ENCODE measurements at regions not wholly inside any gene's neighbourhood (a gene's known extent, or its start where the extent isn't known, plus 50 kb on each side); places are given as distances from the start of the nearest gene placed in this dataset.
A peak's percentile ranks its signal among the peaks of the same experiment; 100 is the strongest.

GRCh38 chr4:115331241-115331640 lies 217.8 kb upstream of the NDST4 start:
- no peak for DNase-seq (ENCODE audit: low spot score)

GRCh38 chr4:115325836-115326235 lies 212.4 kb upstream of the NDST4 start:
- DNase-seq (ENCODE audit: low spot score): no peak

DNA sequence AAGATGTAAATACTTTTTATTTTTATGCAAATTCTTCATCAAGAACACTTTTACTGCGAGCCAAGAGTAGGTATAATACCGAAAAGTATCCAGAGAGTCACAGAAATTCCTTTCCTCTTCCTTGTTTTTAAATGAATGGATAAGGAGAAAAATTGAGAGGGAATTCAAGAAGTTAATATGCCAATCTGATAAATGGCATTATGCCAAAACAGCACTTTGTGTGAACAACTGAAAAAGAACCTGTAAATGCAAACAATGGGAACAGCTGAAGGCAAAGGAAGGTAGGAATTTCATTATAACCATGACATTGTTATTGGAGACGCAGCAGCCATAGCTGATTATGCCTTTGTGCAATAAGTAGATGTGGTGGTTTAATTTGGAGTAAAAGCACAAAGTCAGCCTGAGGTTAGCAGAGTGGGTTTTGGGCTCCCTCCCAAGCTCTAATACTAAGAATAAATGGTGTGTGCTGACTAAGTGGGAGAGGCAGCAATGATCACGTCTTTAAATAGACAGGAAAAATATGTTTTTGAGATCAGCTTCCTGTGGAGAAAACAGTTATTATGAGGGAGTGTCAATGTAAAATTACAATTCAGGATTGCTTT lies 209.8 kb upstream of the NDST4 start:
- no peak for DNase-seq (ENCODE audit: low spot score)

GRCh38 chr4:115315182-115315581 lies 201.8 kb upstream of the NDST4 start:
- no peak for DNase-seq (ENCODE audit: low spot score)

GRCh38 chr4:115310641-115311040 lies 197.2 kb upstream of the NDST4 start:
- DNase-seq (ENCODE audit: low spot score): no peak

GRCh38 chr4:115294717-115295116 lies 181.3 kb upstream of the NDST4 start:
- DNase-seq (ENCODE audit: low spot score): no peak

DNA sequence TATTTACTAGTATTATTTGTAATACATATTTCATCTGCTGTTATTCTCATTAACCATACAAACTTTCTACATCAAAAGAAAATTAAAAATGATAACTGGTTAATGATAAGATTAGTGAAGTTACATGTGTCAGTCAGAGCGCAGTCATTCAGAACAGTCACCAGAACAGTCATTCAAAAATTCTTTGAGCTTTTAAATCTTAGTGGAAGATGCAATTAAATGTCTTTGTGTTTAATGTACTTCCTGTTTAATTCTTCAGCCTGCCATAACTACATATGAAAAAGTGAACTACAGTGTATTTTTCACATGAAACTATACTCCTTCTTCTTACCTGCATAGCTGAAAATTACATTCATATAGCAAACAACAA lies 179.7 kb upstream of the NDST4 start:
- DNase-seq (ENCODE audit: low spot score): no peak

DNA sequence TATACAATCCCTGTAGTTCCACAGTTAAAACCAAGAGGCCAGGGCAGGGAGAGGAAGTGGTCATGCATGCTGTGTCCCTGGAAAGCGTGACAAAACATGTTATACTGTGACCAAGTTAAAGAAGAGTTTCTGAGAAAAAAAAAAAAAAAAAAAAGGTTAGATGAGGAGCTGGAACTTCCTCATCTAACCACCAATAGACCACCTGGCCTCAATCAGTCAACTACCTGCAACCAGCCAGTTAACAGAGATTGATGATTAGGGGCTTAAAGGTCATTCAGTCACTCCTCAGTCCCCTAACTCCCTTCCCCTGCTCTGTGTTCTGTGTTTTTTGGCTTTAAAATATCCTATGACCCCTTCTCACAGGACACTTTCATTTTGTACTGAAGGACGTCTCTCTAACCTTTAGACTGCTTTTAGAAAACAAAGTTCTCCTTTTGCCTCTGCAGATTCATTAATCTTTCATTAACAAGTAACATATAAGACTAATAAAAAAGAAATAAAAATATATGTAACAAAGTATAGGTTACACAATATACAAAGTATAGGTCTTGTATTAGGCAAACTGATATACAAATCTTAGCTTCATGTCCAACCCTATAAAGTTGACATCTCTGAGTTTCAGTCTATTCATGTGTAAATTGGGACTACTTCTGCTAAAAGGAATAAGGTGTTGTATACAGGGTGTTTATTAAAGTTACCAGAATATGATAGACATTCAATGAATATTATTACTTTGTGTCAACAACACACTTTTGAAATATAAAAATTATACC lies 179.1 kb upstream of the NDST4 start:
- no peak for DNase-seq (ENCODE audit: low spot score)

DNA sequence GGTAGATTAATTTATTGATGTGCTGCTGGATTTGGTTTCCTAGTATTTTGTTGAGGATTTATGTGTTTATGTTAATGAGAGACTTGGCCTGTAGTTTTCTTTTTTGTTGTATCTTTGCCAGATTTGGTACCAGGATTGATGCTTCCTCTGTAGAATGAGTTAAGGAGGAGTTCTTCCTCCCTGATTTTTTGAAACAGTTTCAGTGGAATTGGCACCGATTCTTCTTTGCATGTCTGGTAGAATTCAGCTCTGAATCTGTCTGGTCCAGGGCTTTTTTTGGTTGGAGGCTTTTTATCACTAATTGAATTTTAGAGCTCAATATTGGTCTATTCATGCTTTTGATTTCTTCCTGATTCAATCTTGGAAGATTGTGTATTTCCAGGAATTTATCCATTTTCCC lies 174.0 kb upstream of the NDST4 start:
- no peak for DNase-seq (ENCODE audit: low spot score)

GRCh38 chr4:115279330-115279729 lies 165.9 kb upstream of the NDST4 start:
- no peak for DNase-seq (ENCODE audit: low spot score)

GRCh38 chr4:115278830-115279229 lies 165.4 kb upstream of the NDST4 start:
- no peak for DNase-seq (ENCODE audit: low spot score)

DNA sequence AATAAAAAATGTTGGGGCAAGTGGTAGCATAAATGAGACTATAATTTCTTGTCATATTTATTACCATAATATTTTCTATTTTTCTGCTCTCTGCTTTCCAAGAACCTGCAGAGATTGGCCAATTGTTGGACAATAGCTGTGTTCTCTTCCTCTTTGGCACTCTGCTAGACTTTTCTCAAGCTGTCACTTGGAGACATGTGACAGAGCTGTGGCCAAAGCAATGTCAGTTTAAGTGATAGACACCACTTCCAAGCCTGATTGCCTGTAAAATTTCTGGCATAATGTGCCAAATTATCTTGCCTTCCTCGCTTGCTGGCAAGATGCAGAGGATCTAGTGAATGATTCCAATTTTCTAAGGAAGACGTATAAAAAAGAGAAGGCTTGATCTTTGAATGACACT lies 162.2 kb upstream of the NDST4 start:
- no peak for DNase-seq (ENCODE audit: low spot score)

DNA sequence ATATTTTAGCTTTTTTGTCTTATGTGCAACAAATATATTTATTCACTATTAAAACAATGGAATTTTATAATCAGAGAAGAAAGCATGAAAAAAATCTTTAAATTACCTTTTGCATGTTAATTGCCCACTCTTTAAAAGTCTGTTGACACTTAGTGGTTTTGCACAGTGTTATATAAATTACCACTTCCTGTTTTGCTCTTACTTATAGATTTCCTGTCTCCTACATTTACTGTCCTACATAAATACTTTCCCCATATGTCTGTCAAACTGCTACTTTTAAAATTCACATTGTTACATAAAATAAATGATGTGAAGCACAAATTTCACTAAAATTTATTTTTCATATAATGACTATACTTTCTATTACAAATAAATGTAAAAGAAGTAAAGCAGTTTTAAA lies 161.1 kb upstream of the NDST4 start:
- peak; percentile 15 for DNase-seq (ENCODE audit: low spot score)

DNA sequence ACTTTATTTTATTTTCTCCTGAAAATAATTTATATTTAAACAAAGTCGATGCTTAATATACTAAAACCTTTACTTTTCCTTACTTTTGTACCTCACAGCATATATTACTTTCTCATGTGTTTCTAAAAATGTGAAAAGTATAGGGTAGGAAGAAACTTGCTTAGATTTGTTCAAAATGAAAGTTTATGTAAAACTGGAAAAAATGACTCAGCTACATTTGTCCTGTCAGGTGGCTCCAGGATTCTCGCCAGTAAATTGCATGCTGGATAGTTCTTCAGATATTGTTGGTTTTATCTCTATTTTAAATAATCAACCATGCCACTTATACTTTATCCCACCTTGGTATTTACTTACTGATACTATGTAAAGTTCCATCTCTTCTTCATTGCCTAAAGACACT lies 159.2 kb upstream of the NDST4 start:
- DNase-seq (ENCODE audit: low spot score): peak; percentile 34

DNA sequence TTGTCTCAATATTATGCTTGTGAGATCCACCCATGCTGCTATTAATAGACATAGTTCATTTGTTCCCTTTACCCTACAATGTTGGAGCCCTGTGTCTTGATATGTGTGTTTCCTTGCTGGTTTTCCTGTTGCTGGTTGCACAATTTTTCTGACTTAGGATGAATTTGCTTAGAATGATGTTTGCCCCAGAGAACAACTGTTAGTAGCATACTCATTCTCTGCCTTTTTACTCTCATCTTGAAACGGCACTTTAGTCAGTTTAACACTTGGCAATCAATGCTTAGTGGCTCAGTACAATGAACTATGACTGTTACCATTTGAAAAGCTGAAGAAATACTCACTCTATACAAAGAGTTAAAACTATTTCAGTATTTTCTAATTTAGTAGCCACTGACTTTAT lies 158.8 kb upstream of the NDST4 start:
- DNase-seq (ENCODE audit: low spot score): peak; percentile 69

DNA sequence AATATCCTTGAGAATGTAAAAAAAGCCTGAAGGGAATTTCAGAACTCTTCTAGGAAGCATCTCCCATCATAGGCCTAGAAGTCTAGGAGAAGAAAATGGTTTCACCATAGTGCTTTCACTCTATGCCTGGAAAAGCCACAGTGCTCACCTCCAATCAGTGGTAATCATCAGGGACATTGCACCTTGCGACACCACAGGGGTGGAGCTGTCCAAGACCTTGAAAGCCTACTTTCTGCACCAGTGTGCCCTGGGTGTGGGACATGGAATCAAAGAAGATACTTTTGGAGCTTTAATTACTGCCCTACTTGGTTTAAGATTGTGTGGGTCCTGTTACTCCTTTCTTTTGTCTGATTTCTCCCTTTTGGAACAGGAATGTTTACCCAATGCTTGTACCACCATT lies 146.8 kb upstream of the NDST4 start:
- no peak for DNase-seq (ENCODE audit: low spot score)

- no peak for DNase-seq (ENCODE audit: low spot score)
These were observed 146.2 kb upstream of the NDST4 start for GRCh38 chr4:115259642-115260041.

- DNase-seq (ENCODE audit: low spot score): no peak
These were observed 136.4 kb upstream of the NDST4 start for GRCh38 chr4:115249808-115250207.

- peak; percentile 19 for DNase-seq (ENCODE audit: low spot score)
These were observed 121.1 kb upstream of the NDST4 start for GRCh38 chr4:115234405-115235093.

DNA sequence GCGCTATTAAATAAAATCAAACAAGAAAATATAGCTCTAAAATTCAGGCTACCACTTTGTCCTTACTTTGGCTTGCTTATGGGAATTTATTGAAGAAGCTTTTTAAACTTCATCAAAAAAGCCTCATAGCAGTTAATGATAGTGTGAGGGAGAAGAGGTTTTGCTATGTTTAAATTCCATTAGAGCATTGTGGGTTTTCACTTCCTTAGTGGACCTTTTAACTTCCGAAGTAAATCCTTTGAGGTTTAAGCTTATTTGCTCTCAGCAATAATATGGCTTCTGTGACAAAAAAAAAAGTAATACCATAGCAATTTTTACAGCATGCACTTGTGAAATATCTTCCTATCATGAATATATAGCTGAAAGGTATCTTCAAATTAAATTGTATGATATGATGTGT lies 120.2 kb upstream of the NDST4 start:
- no peak for DNase-seq (ENCODE audit: low spot score)

DNA sequence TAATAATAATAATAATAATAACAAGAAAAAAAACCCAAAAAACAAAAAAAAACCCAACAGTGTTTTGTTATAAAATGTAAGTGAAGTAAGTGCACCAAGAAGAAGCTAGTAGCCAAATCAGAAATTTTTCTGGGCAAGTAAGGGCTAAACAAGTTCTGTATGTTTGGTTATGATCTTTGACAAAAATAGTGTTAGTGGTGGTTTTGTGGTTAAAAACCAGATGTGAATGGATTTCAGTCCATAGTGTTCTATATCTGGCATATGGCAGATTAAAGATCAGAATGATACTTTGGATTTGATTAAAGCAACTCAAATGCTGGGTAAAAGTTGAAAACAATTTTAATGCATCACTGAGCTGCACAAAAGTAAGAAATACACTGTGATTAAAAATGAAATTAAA lies 116.5 kb upstream of the NDST4 start:
- DNase-seq (ENCODE audit: low spot score): no peak

GRCh38 chr4:115228851-115229250 lies 115.4 kb upstream of the NDST4 start:
- no peak for DNase-seq (ENCODE audit: low spot score)

DNA sequence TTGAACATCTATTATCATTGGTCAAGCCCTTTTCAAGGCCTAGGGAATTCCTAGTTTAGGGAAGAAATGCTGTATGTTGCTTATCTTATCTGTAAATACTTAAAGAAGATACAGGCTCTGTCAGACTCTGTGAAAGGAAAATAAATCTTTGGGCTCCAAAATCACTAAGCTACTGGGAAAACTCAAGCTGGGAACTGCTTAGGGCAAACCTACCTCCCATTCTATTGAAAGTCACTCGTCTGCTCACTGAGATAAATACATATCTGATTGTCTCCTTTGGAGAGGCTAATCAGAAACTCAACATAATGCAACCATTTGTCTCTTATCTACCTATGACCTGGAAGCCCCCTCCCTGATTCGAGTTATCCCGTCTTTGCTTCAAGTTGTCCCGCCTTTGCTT lies 108.6 kb upstream of the NDST4 start:
- DNase-seq (ENCODE audit: low spot score): no peak

GRCh38 chr4:115219862-115220261 lies 106.4 kb upstream of the NDST4 start:
- DNase-seq (ENCODE audit: low spot score): no peak

All from activated CD4-positive, alpha-beta T cell treated with anti-CD3 and anti-CD28 coated beads, Interleukin-2, Interleukin-4, amounts not matched to agents 100 ng/mL and 50 ng/mL, durations not matched to agents 16 hours and 8 hours (primary cell).